HL-60 (cell line): ENCODE measurements at regions not wholly inside any gene's neighbourhood (a gene's known extent, or its start where the extent isn't known, plus 50 kb on each side); places are given as distances from the start of the nearest gene placed in this dataset.

Source experiments
- DNase-seq, 2 experiments: peaks; one replicate each; pipeline ENCODE4 v3.0.0-alpha.2; 2010 to 2020; ENCODE audit warnings: low read depth in 1 of 2, low spot score in 1 of 2
- H3K27ac ChIP-seq: fragments of 250-450 bp; sonication (Bioruptor Pico); replicated peaks from 2 replicates; pipeline ENCODE4 v1.5.1; 2020; ENCODE audit warnings: mild to moderate bottlenecking, moderate library complexity
- H3K27me3 ChIP-seq: fragments of 250-450 bp; sonication (Bioruptor Pico); 2 replicates; pipeline ENCODE4 v1.5.1; 2021; ENCODE audit warnings: mild to moderate bottlenecking, moderate library complexity; ENCODE audit not compliant: insufficient read depth, poor library complexity, severe bottlenecking
- H3K4me3 ChIP-seq: replicated peaks from 2 replicates; pipeline ENCODE4 v1.5.1; 2011; ENCODE audit warnings: mild to moderate bottlenecking, control low read depth, low read length; ENCODE audit not compliant: insufficient read depth
- CTCF ChIP-seq: IDR thresholded peaks from one replicate; pipeline ENCODE4 v1.5.1; 2011; ENCODE audit warnings: low read length, control low read depth, inconsistent platforms; ENCODE audit not compliant: insufficient read depth
- GABPA ChIP-seq: IDR thresholded peaks from 2 replicates; pipeline ENCODE4 v1.6.1; 2012; ENCODE audit warnings: low read depth
- POLR2AphosphoS5 ChIP-seq: IDR thresholded peaks from 2 replicates; pipeline ENCODE4 v1.6.1; 2012; ENCODE audit warnings: low read depth
- SPI1 ChIP-seq: IDR thresholded peaks from 2 replicates; pipeline ENCODE4 v1.6.1; 2012; ENCODE audit warnings: low read depth, mild to moderate bottlenecking, borderline replicate concordance
- TF ChIP-seq, protein P1 (sequence below): IDR thresholded peaks from 2 replicates; pipeline ENCODE4 v1.6.1; 2012; ENCODE audit warnings: low read depth; ENCODE audit not compliant: insufficient replicate concordance

DNA sequence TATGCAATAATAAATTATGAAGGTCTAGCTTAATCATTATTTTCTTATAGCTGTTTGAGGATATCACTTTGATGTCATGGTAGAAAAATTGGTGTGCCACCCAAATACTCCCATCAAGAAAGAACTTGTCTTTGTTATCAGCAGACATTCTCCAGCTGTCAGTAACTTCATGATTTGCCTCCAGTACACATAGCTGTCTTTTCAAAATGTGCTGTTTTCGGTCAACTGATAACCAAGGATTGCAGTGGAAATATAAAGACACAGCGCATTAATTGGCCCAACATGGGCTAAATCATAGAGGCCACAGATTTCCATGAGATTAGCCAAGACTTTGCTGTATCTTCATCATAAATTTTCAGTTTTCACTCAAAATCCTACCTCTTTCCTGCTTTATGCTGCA, 993.5 kb upstream of the SEMA6A start:
- no peak for DNase-seq
- Histone ChIP-seq H3K27me3 (no peaks in the 10 kb centered on the region), H3K27ac (no peak overlapping the region), H3K4me3 (no peak overlapping the region)
- TF ChIP-seq SPI1, result no peak
- TF ChIP-seq, protein P1, sequence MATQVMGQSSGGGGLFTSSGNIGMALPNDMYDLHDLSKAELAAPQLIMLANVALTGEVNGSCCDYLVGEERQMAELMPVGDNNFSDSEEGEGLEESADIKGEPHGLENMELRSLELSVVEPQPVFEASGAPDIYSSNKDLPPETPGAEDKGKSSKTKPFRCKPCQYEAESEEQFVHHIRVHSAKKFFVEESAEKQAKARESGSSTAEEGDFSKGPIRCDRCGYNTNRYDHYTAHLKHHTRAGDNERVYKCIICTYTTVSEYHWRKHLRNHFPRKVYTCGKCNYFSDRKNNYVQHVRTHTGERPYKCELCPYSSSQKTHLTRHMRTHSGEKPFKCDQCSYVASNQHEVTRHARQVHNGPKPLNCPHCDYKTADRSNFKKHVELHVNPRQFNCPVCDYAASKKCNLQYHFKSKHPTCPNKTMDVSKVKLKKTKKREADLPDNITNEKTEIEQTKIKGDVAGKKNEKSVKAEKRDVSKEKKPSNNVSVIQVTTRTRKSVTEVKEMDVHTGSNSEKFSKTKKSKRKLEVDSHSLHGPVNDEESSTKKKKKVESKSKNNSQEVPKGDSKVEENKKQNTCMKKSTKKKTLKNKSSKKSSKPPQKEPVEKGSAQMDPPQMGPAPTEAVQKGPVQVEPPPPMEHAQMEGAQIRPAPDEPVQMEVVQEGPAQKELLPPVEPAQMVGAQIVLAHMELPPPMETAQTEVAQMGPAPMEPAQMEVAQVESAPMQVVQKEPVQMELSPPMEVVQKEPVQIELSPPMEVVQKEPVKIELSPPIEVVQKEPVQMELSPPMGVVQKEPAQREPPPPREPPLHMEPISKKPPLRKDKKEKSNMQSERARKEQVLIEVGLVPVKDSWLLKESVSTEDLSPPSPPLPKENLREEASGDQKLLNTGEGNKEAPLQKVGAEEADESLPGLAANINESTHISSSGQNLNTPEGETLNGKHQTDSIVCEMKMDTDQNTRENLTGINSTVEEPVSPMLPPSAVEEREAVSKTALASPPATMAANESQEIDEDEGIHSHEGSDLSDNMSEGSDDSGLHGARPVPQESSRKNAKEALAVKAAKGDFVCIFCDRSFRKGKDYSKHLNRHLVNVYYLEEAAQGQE, result no peak
- TF ChIP-seq POLR2AphosphoS5, result no peak
- TF ChIP-seq GABPA, result no peak
- TF ChIP-seq CTCF, result no peak

DNA sequence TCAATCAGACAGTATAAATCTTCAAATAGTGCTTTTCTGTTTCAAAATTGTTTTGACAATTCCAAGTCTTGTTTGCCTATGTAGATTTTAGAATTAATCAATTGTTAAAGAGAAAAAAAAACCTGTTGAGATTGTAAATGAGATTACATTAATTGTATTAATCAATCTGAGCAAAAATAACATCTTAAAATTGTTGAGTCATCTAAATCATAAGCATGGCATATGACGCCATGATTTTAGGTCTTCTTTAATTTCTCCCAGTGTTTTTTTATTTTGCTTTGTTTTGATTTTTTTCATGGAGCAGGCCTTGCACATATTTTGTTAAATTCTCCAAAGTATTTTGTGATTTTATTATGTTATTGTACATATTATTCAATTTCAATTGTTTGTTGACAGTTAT, 988.0 kb upstream of the SEMA6A start:
- Histone ChIP-seq H3K4me3 (no peak overlapping the region), H3K27ac (no peak overlapping the region), H3K27me3 (no peaks in the 10 kb centered on the region)
- DNase-seq, result no peak
- TF ChIP-seq, protein P1, result no peak
- no peak for TF ChIP-seq SPI1

GRCh38 chr5:117561531-117561930, 986.9 kb upstream of the SEMA6A start:
- H3K27me3 ChIP-seq, result no peaks in the 10 kb centered on the region
- H3K4me3 ChIP-seq, result no peak overlapping the region
- H3K27ac ChIP-seq, result no peak overlapping the region
- no peak for DNase-seq
- TF ChIP-seq GABPA (no peak), CTCF (no peak), SPI1 (no peak), POLR2AphosphoS5 (no peak)
- TF ChIP-seq, protein P1, result no peak
